Stimulated activated CD8-positive, alpha-beta memory T cell treated with anti-CD3 and anti-CD28 coated beads, Interleukin-7, amount 100 ng/mL, for 4 hours (primary cell): ENCODE measurements at regions not wholly inside any gene's neighbourhood (a gene's known extent, or its start where the extent isn't known, plus 50 kb on each side); places are given as distances from the start of the nearest gene placed in this dataset.

ENCODE experiments used
- DNase-seq, 2 donors: peaks; one replicate each; pipeline ENCODE4 v3.0.0-alpha.2; 2020; ENCODE audit warnings: low read depth in 2 of 2

GRCh38 chrX:805103-805670, 174.6 kb downstream of the SHOX start:
- no peak for DNase-seq

DNA sequence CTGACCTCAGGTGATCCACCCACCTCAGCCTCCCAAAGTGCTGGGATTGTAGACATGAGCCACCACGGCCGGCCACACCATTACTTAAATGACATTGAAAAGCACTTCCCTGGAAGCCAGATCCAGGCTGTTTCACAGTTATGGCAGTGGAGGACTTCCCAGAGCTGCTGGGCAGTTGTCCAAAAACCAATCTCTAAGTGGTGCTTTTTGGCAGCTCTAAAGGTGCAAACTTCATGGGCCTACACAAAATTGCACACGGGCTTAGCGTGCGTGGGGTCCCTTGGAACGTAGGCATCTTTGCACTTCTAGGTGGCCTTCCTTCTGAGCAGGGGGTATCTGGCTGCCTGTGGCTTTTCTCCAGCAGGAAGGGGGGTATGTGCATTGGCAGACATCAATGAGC, 172.3 kb downstream of the SHOX start:
- DNase-seq, result no peak

GRCh38 chrX:799808-800207, 169.2 kb downstream of the SHOX start:
- DNase-seq, result no peak

GRCh38 chrX:794311-794710, 163.7 kb downstream of the SHOX start:
- DNase-seq, result no peak

DNA sequence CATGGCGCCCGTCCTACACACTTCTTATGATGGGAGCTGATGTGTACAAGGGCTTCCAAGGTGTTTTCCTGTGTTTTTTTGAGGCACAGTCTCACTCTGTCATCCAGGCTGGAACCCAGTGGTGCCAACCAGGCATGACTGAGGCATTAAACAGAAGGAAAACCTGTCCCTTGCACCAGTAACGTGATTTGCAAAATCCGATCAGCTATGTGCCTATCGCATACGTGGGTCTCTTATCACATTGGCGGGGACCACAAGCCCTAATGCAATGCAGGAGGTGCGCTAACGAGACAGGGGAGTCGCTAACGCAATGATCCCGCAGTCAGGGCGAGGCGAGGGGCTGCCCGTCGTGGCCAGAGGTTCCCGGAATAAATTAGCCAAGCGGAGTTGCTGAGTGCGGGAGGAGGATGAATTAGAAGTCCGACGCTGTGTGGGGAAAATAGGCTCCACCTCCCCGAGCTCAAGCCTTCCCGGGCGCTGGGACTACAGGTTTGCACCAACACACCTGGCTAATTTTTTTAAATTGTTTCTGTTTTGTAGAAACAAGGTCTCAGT, 162.7 kb downstream of the SHOX start:
- no peak for DNase-seq

GRCh38 chrX:791479-792034, 161.0 kb downstream of the SHOX start:
- DNase-seq, result no peak

- no peak for DNase-seq
Observed at GRCh38 chrX:790783-791360, 160.3 kb downstream of the SHOX start.

DNA sequence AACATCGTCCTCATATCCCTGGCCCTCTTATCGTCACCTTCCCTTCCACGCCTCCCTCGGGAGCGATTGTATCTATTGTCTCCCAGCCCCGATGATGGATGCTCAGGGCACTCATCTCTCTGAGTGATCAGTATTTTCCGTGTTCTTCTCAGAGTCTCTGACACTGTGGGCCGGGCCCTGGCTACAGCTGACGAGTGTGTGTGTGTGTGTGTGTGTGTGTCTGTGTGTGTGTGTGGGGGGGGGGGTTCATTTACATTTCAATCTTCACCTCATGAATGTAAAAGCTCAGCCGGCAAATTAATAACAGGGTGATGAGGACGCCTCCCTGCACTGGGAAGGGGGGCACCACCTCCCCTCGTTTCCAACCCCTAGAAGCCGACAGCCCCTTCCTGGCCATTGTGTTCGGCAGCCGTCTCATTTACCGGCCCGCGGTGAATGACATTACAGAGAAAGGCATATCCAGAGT, 159.5 kb downstream of the SHOX start:
- DNase-seq, result no peak

DNA sequence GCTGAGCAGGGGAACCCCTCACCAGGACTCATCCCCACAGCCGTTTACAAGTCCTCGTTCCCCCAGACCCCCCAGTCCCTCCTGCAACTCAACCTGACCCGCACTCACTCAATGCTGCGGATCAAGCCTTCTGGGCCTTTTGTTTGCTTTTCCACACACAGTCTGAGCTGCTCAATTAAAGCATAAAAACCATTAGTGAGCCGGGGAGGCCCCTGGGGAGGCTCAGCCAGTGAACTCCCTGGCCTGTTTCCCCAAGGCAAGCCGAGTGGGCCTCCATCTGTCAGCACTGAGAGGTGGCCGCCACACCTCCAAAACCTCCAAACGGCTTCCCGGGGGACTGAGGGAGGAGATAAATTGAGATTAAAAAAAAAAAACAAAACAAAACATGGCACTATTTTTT, 158.5 kb downstream of the SHOX start:
- DNase-seq, result no peak

- no peak for DNase-seq
Observed at GRCh38 chrX:786441-786881, 155.9 kb downstream of the SHOX start.

GRCh38 chrX:784829-785228, 154.2 kb downstream of the SHOX start:
- no peak for DNase-seq

GRCh38 chrX:781224-782204, 150.9 kb downstream of the SHOX start:
- no peak for DNase-seq

- DNase-seq, result no peak
Observed at GRCh38 chrX:776529-777230, 146.1 kb downstream of the SHOX start.

- DNase-seq, result no peak
Observed at GRCh38 chrX:776061-776460, 145.5 kb downstream of the SHOX start.

GRCh38 chrX:774536-774935, 143.9 kb downstream of the SHOX start:
- DNase-seq, result no peak

DNA sequence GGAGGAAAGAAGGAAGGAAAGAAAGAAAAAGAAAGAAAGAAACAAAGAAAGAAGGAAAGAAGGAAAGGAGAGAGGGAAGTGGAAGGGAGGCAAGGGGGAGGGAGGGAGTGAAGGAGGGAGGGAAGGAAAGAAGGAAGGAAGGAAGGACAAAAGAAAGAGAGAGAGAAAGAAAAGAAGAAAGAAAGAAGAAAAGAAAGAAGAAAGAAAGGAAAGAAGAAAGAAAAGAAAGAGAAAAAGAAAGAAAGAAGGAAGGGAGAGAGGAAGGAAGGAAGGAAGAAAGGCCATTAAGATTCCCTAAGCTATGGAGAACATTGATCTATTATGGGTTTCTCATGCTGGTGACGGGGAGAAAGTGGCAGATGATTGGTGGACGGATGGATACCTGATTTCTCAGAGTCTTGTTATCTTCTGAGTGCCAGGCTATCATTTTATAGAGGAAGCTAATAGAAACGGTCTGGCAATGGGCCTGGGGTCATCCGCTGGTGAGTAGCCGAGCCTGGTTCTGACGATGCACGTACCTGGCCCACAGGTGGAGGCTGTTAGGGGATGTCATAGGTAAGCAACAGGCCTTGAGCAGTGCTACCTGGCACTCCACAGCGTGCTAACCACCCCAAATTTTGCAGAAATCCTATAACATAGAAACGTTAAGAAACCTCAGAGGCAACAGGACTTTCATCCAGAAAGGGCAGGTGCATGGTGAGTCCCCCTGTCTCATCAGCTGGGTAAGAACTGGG, 142.9 kb downstream of the SHOX start:
- DNase-seq, result no peak

DNA sequence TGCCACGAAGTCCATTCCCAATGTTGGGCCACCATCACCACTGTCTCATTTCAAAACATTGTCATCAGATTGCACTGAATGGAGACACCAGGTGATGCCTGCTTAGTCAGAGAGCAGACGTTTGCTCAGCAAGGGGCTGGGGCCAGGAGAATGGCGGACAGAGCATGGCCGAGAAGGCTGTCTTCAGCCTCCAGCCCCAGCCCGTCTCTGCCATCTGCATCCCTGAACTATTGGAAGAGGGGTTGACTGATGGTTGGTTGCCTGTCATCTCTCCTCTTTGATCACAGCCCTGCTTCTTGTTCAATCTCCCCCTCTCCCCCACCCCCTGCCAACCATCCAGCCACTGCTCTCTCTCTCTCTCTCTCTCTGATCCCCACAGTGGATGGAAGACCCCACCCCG, 140.9 kb downstream of the SHOX start:
- no peak for DNase-seq

GRCh38 chrX:769796-770195, 139.2 kb downstream of the SHOX start:
- DNase-seq, result no peak

DNA sequence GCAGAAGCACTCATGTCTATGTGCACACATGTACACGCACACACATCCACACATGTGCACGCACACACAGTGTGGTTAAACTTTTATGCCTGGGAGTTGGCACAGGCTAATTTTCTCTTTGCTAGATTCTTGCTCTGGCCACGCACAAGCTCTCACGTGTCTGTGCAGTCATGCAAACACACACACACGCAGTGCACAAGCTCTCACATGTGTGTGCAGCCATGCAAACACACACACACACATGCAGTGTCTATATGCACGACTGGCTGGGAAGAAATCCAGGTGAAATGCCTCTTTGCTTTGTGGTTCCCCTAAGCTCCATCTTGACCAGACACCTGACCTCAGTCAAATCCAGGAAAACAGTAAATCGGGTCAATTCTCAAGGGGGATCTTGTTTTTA, 138.0 kb downstream of the SHOX start:
- no peak for DNase-seq

DNA sequence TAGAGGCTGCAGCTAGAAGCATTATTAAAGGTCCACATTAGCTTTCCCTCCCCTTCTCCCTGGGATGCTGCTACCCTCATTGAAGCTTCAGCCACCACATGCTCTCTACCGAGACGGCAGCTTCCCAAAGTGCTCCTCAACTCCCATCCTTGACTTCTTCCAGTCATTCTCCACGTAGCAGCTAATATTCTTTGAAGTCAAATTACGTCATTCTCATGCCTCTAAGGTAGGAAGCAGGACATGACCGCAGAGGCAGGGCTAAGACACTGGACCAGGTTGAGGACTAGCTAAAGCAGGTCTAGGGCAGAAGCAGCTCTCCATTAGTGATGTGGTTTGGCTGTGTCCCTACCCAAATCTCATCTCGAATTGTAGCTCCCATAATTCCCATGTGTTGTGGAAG, 128.3 kb downstream of the SHOX start:
- DNase-seq, result no peak

DNA sequence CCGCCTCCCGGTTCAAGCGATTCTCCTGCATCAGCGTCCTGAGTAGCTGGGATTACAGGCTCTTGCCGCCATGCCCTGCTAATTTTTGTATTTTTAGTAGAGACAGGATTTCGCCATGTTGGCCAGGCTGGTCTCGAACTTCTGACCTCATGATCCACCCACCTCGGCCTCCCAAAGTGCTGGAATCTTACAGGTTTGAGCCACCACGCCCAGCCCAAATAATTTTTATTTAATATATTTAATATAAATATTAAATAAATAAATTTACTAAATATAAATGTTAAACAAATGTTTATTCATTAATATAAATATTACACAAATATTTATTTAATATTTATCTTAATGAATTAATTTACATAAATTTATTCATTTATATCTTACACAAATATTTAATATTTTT, 120.2 kb downstream of the SHOX start:
- no peak for DNase-seq
